ENCODE measurements at regions not wholly inside any gene's neighbourhood (a gene's known extent, or its start where the extent isn't known, plus 50 kb on each side); places are given as distances from the start of the nearest gene placed in this dataset.

- Histone ChIP-seq H3K4me3 (ENCODE audit: low read depth, low read length) (no peak overlapping the region), H3K9ac (ENCODE audit: low read depth, low read length) (no peak overlapping the region)
Measured at GRCh38 chr10:65742906-65743305, 1182.9 kb upstream of the LRRTM3 start.

GRCh38 chr10:65751218-65751617, 1174.6 kb upstream of the LRRTM3 start:
- no peak overlapping the region for H3K9ac ChIP-seq (ENCODE audit: low read depth, low read length)
- no peaks in the 10 kb centered on the region for H3K27me3 ChIP-seq (ENCODE audit: control insufficient read depth, insufficient read depth, low read length)
- H3K4me3 ChIP-seq (ENCODE audit: low read depth, low read length) = no peak overlapping the region
- no peak overlapping the region for H3K27ac ChIP-seq (ENCODE audit: low read depth, low read length)
- H3K36me3 ChIP-seq (ENCODE audit: control insufficient read depth, insufficient read depth, low read length) = no peaks in the 10 kb centered on the region
- no peaks in the 10 kb centered on the region for H3K4me1 ChIP-seq (ENCODE audit: control insufficient read depth, insufficient read depth, low read length)
- H3K9me3 ChIP-seq (ENCODE audit: control insufficient read depth, insufficient read depth, low read length) = no peaks in the 10 kb centered on the region

More at GRCh38 chr10:65742906-65743305, 1182.9 kb upstream of the LRRTM3 start:
- no peak overlapping the region for H3K27ac ChIP-seq (ENCODE audit: low read depth, low read length)
- H3K36me3 ChIP-seq (ENCODE audit: control insufficient read depth, insufficient read depth, low read length) = no peaks in the 10 kb centered on the region
- H3K4me1 ChIP-seq (ENCODE audit: control insufficient read depth, insufficient read depth, low read length) = no peaks in the 10 kb centered on the region
- no peaks in the 10 kb centered on the region for H3K27me3 ChIP-seq (ENCODE audit: control insufficient read depth, insufficient read depth, low read length)
- no peaks in the 10 kb centered on the region for H3K9me3 ChIP-seq (ENCODE audit: control insufficient read depth, insufficient read depth, low read length)

GRCh38 chr10:65751896-65752295, 1173.9 kb upstream of the LRRTM3 start:
- Histone ChIP-seq H3K36me3 (ENCODE audit: control insufficient read depth, insufficient read depth, low read length) (no peaks in the 10 kb centered on the region), H3K4me3 (ENCODE audit: low read depth, low read length) (no peak overlapping the region), H3K9me3 (ENCODE audit: control insufficient read depth, insufficient read depth, low read length) (no peaks in the 10 kb centered on the region), H3K27me3 (ENCODE audit: control insufficient read depth, insufficient read depth, low read length) (no peaks in the 10 kb centered on the region), H3K4me1 (ENCODE audit: control insufficient read depth, insufficient read depth, low read length) (no peaks in the 10 kb centered on the region), H3K9ac (ENCODE audit: low read depth, low read length) (no peak overlapping the region), H3K27ac (ENCODE audit: low read depth, low read length) (no peak overlapping the region)

GRCh38 chr10:65753532-65753931, 1172.3 kb upstream of the LRRTM3 start:
- H3K9me3 ChIP-seq (ENCODE audit: control insufficient read depth, insufficient read depth, low read length) = no peaks in the 10 kb centered on the region
- H3K9ac ChIP-seq (ENCODE audit: low read depth, low read length) = no peak overlapping the region
- no peak overlapping the region for H3K27ac ChIP-seq (ENCODE audit: low read depth, low read length)
- no peak overlapping the region for H3K4me3 ChIP-seq (ENCODE audit: low read depth, low read length)
- H3K4me1 ChIP-seq (ENCODE audit: control insufficient read depth, insufficient read depth, low read length) = no peaks in the 10 kb centered on the region
- no peaks in the 10 kb centered on the region for H3K36me3 ChIP-seq (ENCODE audit: control insufficient read depth, insufficient read depth, low read length)
- no peaks in the 10 kb centered on the region for H3K27me3 ChIP-seq (ENCODE audit: control insufficient read depth, insufficient read depth, low read length)

- Histone ChIP-seq H3K27ac (ENCODE audit: low read depth, low read length) (no peak overlapping the region), H3K9me3 (ENCODE audit: control insufficient read depth, insufficient read depth, low read length) (no peaks in the 10 kb centered on the region), H3K36me3 (ENCODE audit: control insufficient read depth, insufficient read depth, low read length) (no peaks in the 10 kb centered on the region), H3K4me3 (ENCODE audit: low read depth, low read length) (no peak overlapping the region), H3K27me3 (ENCODE audit: control insufficient read depth, insufficient read depth, low read length) (no peaks in the 10 kb centered on the region), H3K9ac (ENCODE audit: low read depth, low read length) (no peak overlapping the region), H3K4me1 (ENCODE audit: control insufficient read depth, insufficient read depth, low read length) (no peaks in the 10 kb centered on the region)
Measured at GRCh38 chr10:65754112-65754511, 1171.7 kb upstream of the LRRTM3 start.

GRCh38 chr10:65762311-65762710, 1163.5 kb upstream of the LRRTM3 start:
- H3K9me3 ChIP-seq (ENCODE audit: control insufficient read depth, insufficient read depth, low read length) = no peaks in the 10 kb centered on the region
- no peak overlapping the region for H3K9ac ChIP-seq (ENCODE audit: low read depth, low read length)
- no peak overlapping the region for H3K27ac ChIP-seq (ENCODE audit: low read depth, low read length)
- H3K4me3 ChIP-seq (ENCODE audit: low read depth, low read length) = no peak overlapping the region
- no peaks in the 10 kb centered on the region for H3K36me3 ChIP-seq (ENCODE audit: control insufficient read depth, insufficient read depth, low read length)
- no peaks in the 10 kb centered on the region for H3K27me3 ChIP-seq (ENCODE audit: control insufficient read depth, insufficient read depth, low read length)
- H3K4me1 ChIP-seq (ENCODE audit: control insufficient read depth, insufficient read depth, low read length) = no peaks in the 10 kb centered on the region

GRCh38 chr10:65765006-65765541, 1160.8 kb upstream of the LRRTM3 start:
- Histone ChIP-seq H3K36me3 (ENCODE audit: control insufficient read depth, insufficient read depth, low read length) (no peaks in the 10 kb centered on the region), H3K9me3 (ENCODE audit: control insufficient read depth, insufficient read depth, low read length) (no peaks in the 10 kb centered on the region), H3K9ac (ENCODE audit: low read depth, low read length) (no peak overlapping the region), H3K4me1 (ENCODE audit: control insufficient read depth, insufficient read depth, low read length) (no peaks in the 10 kb centered on the region), H3K27ac (ENCODE audit: low read depth, low read length) (no peak overlapping the region), H3K27me3 (ENCODE audit: control insufficient read depth, insufficient read depth, low read length) (no peaks in the 10 kb centered on the region), H3K4me3 (ENCODE audit: low read depth, low read length) (no peak overlapping the region)

- no peaks in the 10 kb centered on the region for H3K36me3 ChIP-seq (ENCODE audit: control insufficient read depth, insufficient read depth, low read length)
- H3K27me3 ChIP-seq (ENCODE audit: control insufficient read depth, insufficient read depth, low read length) = no peaks in the 10 kb centered on the region
- H3K9ac ChIP-seq (ENCODE audit: low read depth, low read length) = no peak overlapping the region
- H3K27ac ChIP-seq (ENCODE audit: low read depth, low read length) = no peak overlapping the region
- no peaks in the 10 kb centered on the region for H3K9me3 ChIP-seq (ENCODE audit: control insufficient read depth, insufficient read depth, low read length)
- no peaks in the 10 kb centered on the region for H3K4me1 ChIP-seq (ENCODE audit: control insufficient read depth, insufficient read depth, low read length)
- H3K4me3 ChIP-seq (ENCODE audit: low read depth, low read length) = no peak overlapping the region
Measured at GRCh38 chr10:65769828-65770227, 1156.0 kb upstream of the LRRTM3 start.

- Histone ChIP-seq H3K9me3 (ENCODE audit: control insufficient read depth, insufficient read depth, low read length) (no peaks in the 10 kb centered on the region), H3K4me1 (ENCODE audit: control insufficient read depth, insufficient read depth, low read length) (no peaks in the 10 kb centered on the region), H3K27ac (ENCODE audit: low read depth, low read length) (no peak overlapping the region), H3K9ac (ENCODE audit: low read depth, low read length) (no peak overlapping the region), H3K36me3 (ENCODE audit: control insufficient read depth, insufficient read depth, low read length) (no peaks in the 10 kb centered on the region), H3K27me3 (ENCODE audit: control insufficient read depth, insufficient read depth, low read length) (no peaks in the 10 kb centered on the region), H3K4me3 (ENCODE audit: low read depth, low read length) (no peak overlapping the region)
Measured at GRCh38 chr10:65778753-65779152, 1147.1 kb upstream of the LRRTM3 start.

- no peak overlapping the region for H3K27ac ChIP-seq (ENCODE audit: low read depth, low read length)
- H3K36me3 ChIP-seq (ENCODE audit: control insufficient read depth, insufficient read depth, low read length) = no peaks in the 10 kb centered on the region
- no peaks in the 10 kb centered on the region for H3K4me1 ChIP-seq (ENCODE audit: control insufficient read depth, insufficient read depth, low read length)
Measured at GRCh38 chr10:65779985-65780384, 1145.9 kb upstream of the LRRTM3 start.

GRCh38 chr10:65786279-65786678, 1139.6 kb upstream of the LRRTM3 start:
- Histone ChIP-seq H3K9ac (ENCODE audit: low read depth, low read length) (no peak overlapping the region), H3K36me3 (ENCODE audit: control insufficient read depth, insufficient read depth, low read length) (no peaks in the 10 kb centered on the region), H3K4me3 (ENCODE audit: low read depth, low read length) (no peak overlapping the region), H3K4me1 (ENCODE audit: control insufficient read depth, insufficient read depth, low read length) (no peaks in the 10 kb centered on the region), H3K9me3 (ENCODE audit: control insufficient read depth, insufficient read depth, low read length) (no peaks in the 10 kb centered on the region), H3K27me3 (ENCODE audit: control insufficient read depth, insufficient read depth, low read length) (no peaks in the 10 kb centered on the region), H3K27ac (ENCODE audit: low read depth, low read length) (no peak overlapping the region)

More at GRCh38 chr10:65779985-65780384, 1145.9 kb upstream of the LRRTM3 start:
- H3K9ac ChIP-seq (ENCODE audit: low read depth, low read length) = no peak overlapping the region
- no peaks in the 10 kb centered on the region for H3K27me3 ChIP-seq (ENCODE audit: control insufficient read depth, insufficient read depth, low read length)
- H3K4me3 ChIP-seq (ENCODE audit: low read depth, low read length) = no peak overlapping the region
- H3K9me3 ChIP-seq (ENCODE audit: control insufficient read depth, insufficient read depth, low read length) = no peaks in the 10 kb centered on the region

- Histone ChIP-seq H3K9me3 (ENCODE audit: control insufficient read depth, insufficient read depth, low read length) (no peaks in the 10 kb centered on the region), H3K4me3 (ENCODE audit: low read depth, low read length) (no peak overlapping the region), H3K4me1 (ENCODE audit: control insufficient read depth, insufficient read depth, low read length) (no peaks in the 10 kb centered on the region), H3K27me3 (ENCODE audit: control insufficient read depth, insufficient read depth, low read length) (no peaks in the 10 kb centered on the region), H3K9ac (ENCODE audit: low read depth, low read length) (no peak overlapping the region), H3K27ac (ENCODE audit: low read depth, low read length) (no peak overlapping the region), H3K36me3 (ENCODE audit: control insufficient read depth, insufficient read depth, low read length) (no peaks in the 10 kb centered on the region)
Measured at GRCh38 chr10:65787571-65787970, 1138.3 kb upstream of the LRRTM3 start.
